ENCODE measurements at regions not wholly inside any gene's neighbourhood (a gene's known extent, or its start where the extent isn't known, plus 50 kb on each side); places are given as distances from the start of the nearest gene placed in this dataset.

DNA sequence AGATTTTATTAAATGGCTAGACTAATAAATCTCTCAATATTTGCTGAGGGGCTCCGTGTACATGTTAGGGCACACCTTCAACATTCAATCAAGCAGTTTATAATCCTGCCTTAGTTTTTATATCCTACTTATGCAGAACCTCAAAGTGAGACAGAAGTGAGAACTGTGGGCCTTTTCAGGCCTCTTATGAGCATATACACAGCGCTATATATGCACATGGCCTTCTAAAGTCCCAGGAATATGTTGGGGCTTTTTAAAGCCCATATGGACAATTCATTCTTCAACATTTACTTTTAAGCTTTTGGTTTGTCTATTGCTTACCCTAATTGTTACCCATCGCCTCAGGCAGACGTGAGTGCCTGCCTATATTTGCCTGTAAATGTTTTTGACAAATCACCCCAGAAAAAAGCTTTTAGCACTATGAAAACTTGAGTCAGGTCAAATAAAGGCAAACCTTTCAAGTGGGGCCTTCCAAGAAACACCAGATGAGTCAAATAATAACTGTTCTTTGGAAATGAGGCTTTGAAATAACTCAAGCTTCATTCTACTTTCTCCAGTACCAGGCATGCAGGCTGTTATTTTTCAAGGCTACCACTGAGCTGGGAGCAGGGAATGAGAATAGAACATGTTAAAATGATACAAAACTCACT is 58.2 kb downstream of the ESM1 start:
- no peak for DNase-seq (ENCODE audit: low spot score)

GRCh38 chr5:54924487-54924886 is 60.9 kb downstream of the ESM1 start:
- no peak for DNase-seq (ENCODE audit: low spot score)

GRCh38 chr5:54917323-54917722 is 68.1 kb downstream of the ESM1 start:
- no peak for DNase-seq (ENCODE audit: low spot score)

- DNase-seq (ENCODE audit: low spot score) = no peak
These were observed 69.8 kb downstream of the ESM1 start for GRCh38 chr5:54915466-54916027.

DNA sequence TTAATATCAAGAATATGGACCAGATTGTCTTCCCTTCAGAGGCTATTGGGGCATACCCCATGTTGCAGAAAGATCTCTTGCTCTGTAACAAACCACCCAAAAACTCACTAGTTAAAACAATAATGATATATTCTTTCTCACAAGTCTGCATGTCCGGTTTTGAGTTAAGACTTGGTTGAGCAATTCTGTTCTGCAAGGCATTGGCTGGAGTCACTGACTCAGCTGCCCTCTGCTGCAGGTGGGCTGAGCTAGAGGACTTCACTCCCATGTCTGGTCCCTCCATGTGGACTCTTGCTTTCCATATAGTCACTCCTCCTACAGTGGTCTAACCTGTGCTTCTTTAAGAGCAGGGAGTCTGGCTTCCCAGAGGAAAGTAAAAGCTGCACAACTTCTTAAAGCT is 73.4 kb downstream of the ESM1 start:
- DNase-seq (ENCODE audit: low spot score) = no peak

GRCh38 chr5:54909911-54910870 is 75.2 kb downstream of the ESM1 start:
- no peak for DNase-seq (ENCODE audit: low spot score)

DNA sequence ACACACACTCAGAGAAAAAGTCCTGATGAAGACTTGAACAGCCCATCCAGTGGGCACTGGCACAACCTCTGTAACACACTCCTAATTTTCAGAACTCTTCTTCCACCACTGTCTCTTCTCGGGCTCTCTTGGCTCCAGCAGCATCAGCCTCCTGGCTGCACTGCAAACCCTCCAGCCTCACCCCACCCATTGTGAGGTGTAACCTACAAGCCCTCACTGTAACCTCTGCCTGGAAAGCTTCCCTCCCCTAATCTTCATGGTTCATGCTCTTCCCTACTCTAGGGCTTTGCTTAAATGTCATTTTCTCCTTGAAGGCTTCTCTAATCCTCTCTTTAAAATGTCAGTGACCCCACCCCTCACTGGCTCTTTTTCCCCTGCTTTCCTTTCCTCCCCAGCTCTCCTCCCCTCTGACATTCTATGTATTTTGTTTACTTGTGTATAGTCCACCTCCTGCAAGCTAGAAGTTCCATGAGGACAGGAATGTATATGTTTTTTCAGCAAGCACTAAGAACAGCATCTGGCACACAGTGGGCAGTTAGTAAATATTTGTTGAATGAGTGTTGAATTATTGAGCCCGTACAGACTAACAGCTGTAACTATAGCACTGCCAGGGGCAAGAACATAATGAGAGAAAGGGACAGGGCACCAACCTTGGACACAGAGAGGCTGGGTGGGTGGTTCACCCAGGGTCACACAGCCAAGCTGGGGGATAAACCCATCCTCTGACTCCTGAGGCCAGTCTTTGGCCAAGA is 76.4 kb downstream of the ESM1 start:
- no peak for DNase-seq (ENCODE audit: low spot score)

DNA sequence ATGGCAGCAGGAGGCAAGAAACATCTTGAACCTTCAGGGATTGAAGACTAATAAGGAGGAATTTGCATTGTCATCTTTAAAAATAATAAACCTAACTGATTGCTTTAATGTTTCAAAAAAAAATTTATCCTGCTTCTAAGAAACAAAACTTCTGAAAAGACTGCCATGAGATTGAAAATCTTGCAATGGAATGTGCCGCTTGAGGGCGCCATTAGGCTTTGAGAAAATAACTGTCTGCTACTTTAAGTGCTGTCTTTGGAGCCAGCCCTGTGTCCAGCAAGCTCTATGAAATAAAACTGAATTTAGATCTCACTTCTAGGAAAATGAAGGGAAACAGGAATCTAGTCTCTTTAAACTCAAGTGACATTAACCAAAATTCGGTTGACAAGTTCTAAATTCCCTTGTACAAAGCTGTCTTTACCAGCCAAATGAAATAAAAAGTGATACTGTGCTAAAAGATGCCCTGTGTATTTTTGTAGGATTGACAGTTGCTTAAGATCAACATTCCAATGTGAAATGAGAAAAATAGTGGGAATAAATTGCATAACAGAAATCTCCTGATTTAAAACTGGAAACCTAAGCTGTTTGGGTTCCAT is 79.4 kb downstream of the ESM1 start:
- no peak for DNase-seq (ENCODE audit: low spot score)

GRCh38 chr5:54905246-54905795 is 80.1 kb downstream of the ESM1 start:
- no peak for DNase-seq (ENCODE audit: low spot score)

GRCh38 chr5:54904425-54904824 is 81.0 kb downstream of the ESM1 start:
- DNase-seq (ENCODE audit: low spot score) = no peak

DNA sequence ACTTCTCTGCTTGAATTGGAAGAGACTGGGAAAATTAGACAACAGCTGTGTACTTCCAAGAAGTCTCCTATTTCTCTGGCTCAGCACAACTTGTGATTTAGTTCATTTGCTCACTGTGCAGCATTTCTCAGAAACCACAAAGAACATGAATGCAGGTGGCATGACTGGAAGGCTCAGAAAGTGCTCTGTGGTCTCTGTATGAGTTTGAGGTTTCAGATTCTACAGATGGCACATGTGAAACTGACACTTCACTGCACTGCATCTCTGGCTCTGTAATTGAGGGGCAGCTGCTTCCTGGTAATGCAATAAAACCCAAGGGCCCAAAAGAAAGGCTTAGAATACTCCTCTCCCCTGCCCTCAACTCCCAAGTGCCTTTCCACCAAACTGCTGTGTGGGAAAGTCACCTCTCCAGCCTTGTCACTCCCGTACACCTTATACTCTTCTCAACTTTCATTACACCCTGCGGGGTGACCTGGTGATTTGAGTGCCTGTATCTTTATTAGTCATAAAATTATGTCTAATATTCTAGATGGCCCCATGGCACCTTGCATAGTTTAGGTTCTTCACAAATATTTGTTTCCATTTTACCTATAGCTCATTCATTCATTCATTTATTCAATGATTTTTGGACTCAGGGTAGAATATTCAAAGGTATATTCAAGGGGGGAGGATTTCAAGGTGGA is 82.5 kb downstream of the ESM1 start:
- DNase-seq (ENCODE audit: low spot score) = no peak

- DNase-seq (ENCODE audit: low spot score) = no peak
These were observed 84.2 kb downstream of the ESM1 start for GRCh38 chr5:54900984-54901725.

GRCh38 chr5:54897001-54897400 is 88.4 kb downstream of the ESM1 start:
- DNase-seq (ENCODE audit: low spot score) = no peak

DNA sequence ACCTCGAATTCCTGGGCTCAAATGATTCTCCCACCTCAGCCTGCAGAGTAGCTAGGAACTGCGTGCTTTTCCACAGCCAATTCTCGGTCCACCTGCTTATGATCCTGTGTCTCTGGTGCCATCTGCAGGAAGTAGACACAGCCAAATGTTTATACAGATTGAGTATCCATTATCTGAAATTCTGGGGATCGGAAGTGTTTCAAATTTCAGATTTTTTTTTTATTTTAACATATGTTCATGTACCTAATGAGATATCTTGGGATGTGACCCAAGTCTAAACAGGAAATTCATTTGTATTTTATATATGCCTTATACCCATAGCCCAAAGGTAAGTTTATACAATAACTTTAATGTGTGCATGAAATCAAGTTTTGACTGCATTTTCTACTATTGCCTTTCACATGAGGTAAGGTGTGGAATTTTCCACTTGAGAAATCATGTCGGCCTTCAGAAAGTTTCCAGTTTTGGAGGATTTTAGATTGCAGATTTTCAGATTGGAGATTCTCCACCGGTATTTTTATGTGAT is 89.5 kb downstream of the ESM1 start:
- DNase-seq (ENCODE audit: low spot score) = no peak

GRCh38 chr5:54894957-54895815 is 90.2 kb downstream of the ESM1 start:
- DNase-seq (ENCODE audit: low spot score) = no peak

DNA sequence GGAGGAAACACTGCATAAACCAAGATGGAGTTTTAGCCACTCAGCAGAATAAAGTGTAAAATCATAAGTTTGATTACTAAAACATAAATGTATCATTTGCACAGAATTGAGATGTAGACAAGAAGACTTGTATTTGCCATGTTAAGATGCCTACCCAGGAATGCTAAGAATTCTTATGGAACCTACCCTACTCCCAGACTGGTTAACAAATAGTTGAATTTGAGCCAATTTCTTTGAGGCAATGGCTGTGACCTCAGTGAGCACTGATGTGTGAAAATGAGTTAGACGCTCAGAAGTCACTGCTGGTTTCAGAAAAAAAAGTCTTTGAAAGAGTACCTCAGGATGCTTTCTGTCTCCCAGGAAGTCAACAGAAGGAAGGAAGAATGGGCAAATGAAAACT is 95.6 kb downstream of the ESM1 start:
- DNase-seq (ENCODE audit: low spot score) = no peak

DNA sequence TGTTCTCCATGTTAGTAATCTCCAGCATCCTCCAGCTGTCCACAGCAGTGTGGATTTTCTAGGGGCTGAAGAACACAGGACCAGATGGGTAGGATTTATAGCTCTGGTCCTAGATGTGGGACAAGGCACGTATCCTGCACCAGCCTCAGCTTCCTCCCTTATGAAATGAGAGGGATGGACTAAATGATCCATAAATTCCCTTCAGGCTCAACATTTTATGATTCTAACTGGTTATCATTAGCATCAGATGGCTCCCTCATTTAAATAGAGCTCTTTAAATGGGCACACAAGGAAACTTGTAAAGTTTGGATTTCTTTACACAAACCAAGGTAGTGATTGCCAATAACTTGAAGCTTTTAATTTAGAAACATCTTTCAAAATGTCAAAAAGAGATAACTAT is 97.7 kb downstream of the ESM1 start:
- no peak for DNase-seq (ENCODE audit: low spot score)

DNA sequence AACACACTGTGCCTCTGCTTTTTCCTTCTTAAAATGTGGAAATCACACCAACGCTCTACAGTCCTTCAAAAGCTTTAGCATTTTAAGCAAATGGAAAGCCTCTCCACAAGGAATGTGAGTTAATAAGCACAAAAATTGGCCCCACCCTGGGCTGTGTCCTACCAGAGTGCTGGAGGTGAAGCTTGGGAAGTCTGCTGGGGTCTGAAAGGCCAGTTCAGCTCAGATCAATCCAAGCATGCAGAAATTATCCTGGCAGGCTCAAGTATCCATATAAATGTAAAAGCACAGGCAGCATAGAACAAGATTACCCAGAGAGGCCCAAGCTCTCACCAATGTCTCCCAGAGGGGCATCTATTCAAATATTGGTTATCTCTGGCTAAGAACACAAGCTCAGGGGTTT is 98.5 kb downstream of the ESM1 start:
- no peak for DNase-seq (ENCODE audit: low spot score)

DNA sequence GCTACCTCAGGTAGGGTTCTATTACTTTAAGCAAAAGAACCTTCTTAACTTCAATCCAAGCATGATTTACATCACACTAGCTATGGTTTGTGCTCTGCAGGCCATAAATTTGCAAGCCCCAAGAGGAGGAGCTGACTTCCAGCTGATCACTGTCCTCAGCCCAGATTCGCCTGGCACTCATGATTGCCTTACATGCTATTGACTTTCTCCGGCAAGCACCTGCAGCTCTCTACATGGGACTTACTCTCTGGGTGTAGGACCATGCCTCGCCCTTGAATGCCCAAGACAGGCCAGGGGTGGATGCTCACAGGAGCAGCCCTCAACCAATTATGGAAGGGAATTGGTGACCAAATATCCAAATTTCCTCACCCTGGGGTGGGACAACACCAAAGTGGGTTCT is 99.8 kb downstream of the ESM1 start:
- DNase-seq (ENCODE audit: low spot score) = no peak
